Activated naive CD8-positive, alpha-beta T cell treated with anti-CD3 and anti-CD28 coated beads for 36 hours (primary cell): ENCODE measurements at regions not wholly inside any gene's neighbourhood (a gene's known extent, or its start where the extent isn't known, plus 50 kb on each side); places are given as distances from the start of the nearest gene placed in this dataset.

Experiments
- DNase-seq: peaks from one replicate; pipeline ENCODE4 v3.0.0; 2021
- H3K27ac Mint-ChIP-seq: one replicate; pipeline ENCODE4 v1.8.0; 2022; ENCODE audit warnings: mild to moderate bottlenecking, moderate library complexity, mixed read lengths
- H3K27me3 Mint-ChIP-seq: one replicate; pipeline ENCODE4 v1.8.0; 2022; ENCODE audit warnings: mild to moderate bottlenecking, mixed read lengths
- H3K36me3 Mint-ChIP-seq: one replicate; pipeline ENCODE4 v1.8.0; 2021; ENCODE audit warnings: mild to moderate bottlenecking, mixed read lengths
- H3K4me1 Mint-ChIP-seq: one replicate; pipeline ENCODE4 v1.8.0; 2021; ENCODE audit warnings: mixed read lengths
- H3K4me3 Mint-ChIP-seq: one replicate; pipeline ENCODE4 v1.8.0; 2022; ENCODE audit warnings: mild to moderate bottlenecking, moderate library complexity, mixed read lengths
- H3K9me3 Mint-ChIP-seq: one replicate; pipeline ENCODE4 v1.8.0; 2022; ENCODE audit warnings: mixed read lengths

- H3K9me3 Mint-ChIP-seq: no peaks in the 10 kb centered on the region
- H3K36me3 Mint-ChIP-seq: no peaks in the 10 kb centered on the region
- no peak overlapping the region for H3K27ac Mint-ChIP-seq
- H3K4me3 Mint-ChIP-seq: no peak overlapping the region
- H3K27me3 Mint-ChIP-seq: no peaks in the 10 kb centered on the region
- DNase-seq: no peak
- H3K4me1 Mint-ChIP-seq: no peaks in the 10 kb centered on the region
Observed at GRCh38 chr11:24064309-24064903, 432.4 kb upstream of the LUZP2 start.

GRCh38 chr11:24068197-24068596, 428.7 kb upstream of the LUZP2 start:
- no peak for DNase-seq
- Mint-ChIP-seq H3K27me3 (no peaks in the 10 kb centered on the region), H3K4me3 (no peak overlapping the region), H3K9me3 (peaks cover 1% of the 10 kb centered on the region), H3K36me3 (no peaks in the 10 kb centered on the region), H3K4me1 (no peaks in the 10 kb centered on the region), H3K27ac (no peak overlapping the region)

- H3K4me3 Mint-ChIP-seq: no peak overlapping the region
- no peaks in the 10 kb centered on the region for H3K36me3 Mint-ChIP-seq
- no peaks in the 10 kb centered on the region for H3K27me3 Mint-ChIP-seq
- no peak overlapping the region for H3K27ac Mint-ChIP-seq
- H3K9me3 Mint-ChIP-seq: peaks cover 5% of the 10 kb centered on the region
- H3K4me1 Mint-ChIP-seq: no peaks in the 10 kb centered on the region
- DNase-seq: no peak
Observed at GRCh38 chr11:24070435-24070834, 426.4 kb upstream of the LUZP2 start.

GRCh38 chr11:24078018-24078417, 418.8 kb upstream of the LUZP2 start:
- no peak overlapping the region for H3K27ac Mint-ChIP-seq
- no peaks in the 10 kb centered on the region for H3K4me1 Mint-ChIP-seq

GRCh38 chr11:24082241-24082640, 414.6 kb upstream of the LUZP2 start:
- no peaks in the 10 kb centered on the region for H3K36me3 Mint-ChIP-seq
- DNase-seq: no peak
- H3K27me3 Mint-ChIP-seq: no peaks in the 10 kb centered on the region
- peaks cover 1% of the 10 kb centered on the region for H3K9me3 Mint-ChIP-seq
- H3K4me3 Mint-ChIP-seq: no peak overlapping the region
- no peak overlapping the region for H3K27ac Mint-ChIP-seq
- no peaks in the 10 kb centered on the region for H3K4me1 Mint-ChIP-seq

More at GRCh38 chr11:24078018-24078417, 418.8 kb upstream of the LUZP2 start:
- Mint-ChIP-seq H3K9me3 (peaks cover 4% of the 10 kb centered on the region), H3K27me3 (no peaks in the 10 kb centered on the region), H3K36me3 (no peaks in the 10 kb centered on the region), H3K4me3 (no peak overlapping the region)
- DNase-seq: no peak

- Mint-ChIP-seq H3K27me3 (no peaks in the 10 kb centered on the region), H3K9me3 (peaks cover 1% of the 10 kb centered on the region), H3K4me3 (no peak overlapping the region), H3K4me1 (no peaks in the 10 kb centered on the region), H3K36me3 (no peaks in the 10 kb centered on the region), H3K27ac (no peak overlapping the region)
- DNase-seq: no peak
Observed at GRCh38 chr11:24082860-24083259, 414.0 kb upstream of the LUZP2 start.

- H3K4me3 Mint-ChIP-seq: no peak overlapping the region
- no peaks in the 10 kb centered on the region for H3K27me3 Mint-ChIP-seq
- H3K4me1 Mint-ChIP-seq: no peaks in the 10 kb centered on the region
- no peak overlapping the region for H3K27ac Mint-ChIP-seq
- no peak for DNase-seq
- no peaks in the 10 kb centered on the region for H3K36me3 Mint-ChIP-seq
- H3K9me3 Mint-ChIP-seq: peaks cover 1% of the 10 kb centered on the region
Observed at GRCh38 chr11:24084956-24085355, 411.9 kb upstream of the LUZP2 start.

- Mint-ChIP-seq H3K36me3 (no peaks in the 10 kb centered on the region), H3K4me1 (no peaks in the 10 kb centered on the region), H3K27ac (no peak overlapping the region), H3K9me3 (peaks cover 1% of the 10 kb centered on the region), H3K27me3 (no peaks in the 10 kb centered on the region), H3K4me3 (no peak overlapping the region)
- DNase-seq: no peak
Observed at GRCh38 chr11:24086921-24087320, 409.9 kb upstream of the LUZP2 start.

- no peaks in the 10 kb centered on the region for H3K9me3 Mint-ChIP-seq
- no peak overlapping the region for H3K27ac Mint-ChIP-seq
- no peaks in the 10 kb centered on the region for H3K36me3 Mint-ChIP-seq
- no peaks in the 10 kb centered on the region for H3K4me1 Mint-ChIP-seq
- no peaks in the 10 kb centered on the region for H3K27me3 Mint-ChIP-seq
- no peak for DNase-seq
- H3K4me3 Mint-ChIP-seq: no peak overlapping the region
Observed at GRCh38 chr11:24091594-24091993, 405.3 kb upstream of the LUZP2 start.

GRCh38 chr11:24093375-24093774, 403.5 kb upstream of the LUZP2 start:
- Mint-ChIP-seq H3K27ac (no peak overlapping the region), H3K4me1 (no peaks in the 10 kb centered on the region), H3K9me3 (no peaks in the 10 kb centered on the region), H3K27me3 (no peaks in the 10 kb centered on the region), H3K4me3 (no peak overlapping the region), H3K36me3 (no peaks in the 10 kb centered on the region)
- no peak for DNase-seq

- no peak overlapping the region for H3K4me3 Mint-ChIP-seq
- H3K9me3 Mint-ChIP-seq: peaks cover 7% of the 10 kb centered on the region
- H3K4me1 Mint-ChIP-seq: no peaks in the 10 kb centered on the region
- no peaks in the 10 kb centered on the region for H3K27me3 Mint-ChIP-seq
- no peak overlapping the region for H3K27ac Mint-ChIP-seq
- no peaks in the 10 kb centered on the region for H3K36me3 Mint-ChIP-seq
- no peak for DNase-seq
Observed at GRCh38 chr11:24108609-24109008, 388.2 kb upstream of the LUZP2 start.

GRCh38 chr11:24122291-24122690, 374.6 kb upstream of the LUZP2 start:
- Mint-ChIP-seq H3K4me3 (no peak overlapping the region), H3K4me1 (no peaks in the 10 kb centered on the region), H3K27ac (no peak overlapping the region), H3K36me3 (no peaks in the 10 kb centered on the region), H3K9me3 (peaks cover 2% of the 10 kb centered on the region), H3K27me3 (no peaks in the 10 kb centered on the region)
- DNase-seq: no peak

- no peak for DNase-seq
- H3K9me3 Mint-ChIP-seq: peaks cover 2% of the 10 kb centered on the region
- H3K27ac Mint-ChIP-seq: no peak overlapping the region
- H3K27me3 Mint-ChIP-seq: no peaks in the 10 kb centered on the region
- H3K4me3 Mint-ChIP-seq: no peak overlapping the region
- H3K4me1 Mint-ChIP-seq: no peaks in the 10 kb centered on the region
- no peaks in the 10 kb centered on the region for H3K36me3 Mint-ChIP-seq
Observed at GRCh38 chr11:24124876-24125275, 372.0 kb upstream of the LUZP2 start.

GRCh38 chr11:24131698-24132097, 365.2 kb upstream of the LUZP2 start:
- H3K27me3 Mint-ChIP-seq: no peaks in the 10 kb centered on the region
- no peaks in the 10 kb centered on the region for H3K9me3 Mint-ChIP-seq
- H3K36me3 Mint-ChIP-seq: no peaks in the 10 kb centered on the region
- DNase-seq: no peak
- no peaks in the 10 kb centered on the region for H3K4me1 Mint-ChIP-seq
- no peak overlapping the region for H3K4me3 Mint-ChIP-seq
- no peak overlapping the region for H3K27ac Mint-ChIP-seq

GRCh38 chr11:24132471-24132870, 364.4 kb upstream of the LUZP2 start:
- no peaks in the 10 kb centered on the region for H3K36me3 Mint-ChIP-seq
- H3K27ac Mint-ChIP-seq: no peak overlapping the region
- H3K4me1 Mint-ChIP-seq: no peaks in the 10 kb centered on the region
- H3K9me3 Mint-ChIP-seq: no peaks in the 10 kb centered on the region
- no peak overlapping the region for H3K4me3 Mint-ChIP-seq
- no peaks in the 10 kb centered on the region for H3K27me3 Mint-ChIP-seq
- DNase-seq: no peak

- Mint-ChIP-seq H3K27ac (no peak overlapping the region), H3K4me1 (no peaks in the 10 kb centered on the region), H3K27me3 (no peaks in the 10 kb centered on the region), H3K36me3 (no peaks in the 10 kb centered on the region), H3K9me3 (no peaks in the 10 kb centered on the region), H3K4me3 (no peak overlapping the region)
- DNase-seq: no peak
Observed at GRCh38 chr11:24134879-24135589, 361.8 kb upstream of the LUZP2 start.
